GM12873 (cell line): ENCODE measurements at regions not wholly inside any gene's neighbourhood (a gene's known extent, or its start where the extent isn't known, plus 50 kb on each side); places are given as distances from the start of the nearest gene placed in this dataset.

Experiments
- CTCF ChIP-seq: IDR thresholded peaks from 2 replicates; pipeline ENCODE4 v1.5.1; 2012; ENCODE audit warnings: low read depth, mild to moderate bottlenecking, moderate library complexity, low read length, control low read depth; ENCODE audit not compliant: insufficient read depth; ENCODE audit errors: missing control alignments

- no peak for TF ChIP-seq CTCF
These were observed 247.9 kb downstream of the ANKRD60 start for GRCh38 chr20:57980506-57980905.

- no peak for TF ChIP-seq CTCF
These were observed 250.9 kb downstream of the ANKRD60 start for GRCh38 chr20:57977569-57977968.

GRCh38 chr20:57977141-57977540 lies 251.3 kb downstream of the ANKRD60 start:
- TF ChIP-seq CTCF: no peak

GRCh38 chr20:57974863-57975262 lies 253.6 kb downstream of the ANKRD60 start:
- no peak for TF ChIP-seq CTCF

- no peak for TF ChIP-seq CTCF
These were observed 254.6 kb downstream of the ANKRD60 start for GRCh38 chr20:57973886-57974285.

GRCh38 chr20:57970856-57971255 lies 257.6 kb downstream of the ANKRD60 start:
- no peak for TF ChIP-seq CTCF

- no peak for TF ChIP-seq CTCF
These were observed 258.3 kb downstream of the ANKRD60 start for GRCh38 chr20:57970116-57970515.
